NT2/D1 (cell line): ENCODE measurements at regions not wholly inside any gene's neighbourhood (a gene's known extent, or its start where the extent isn't known, plus 50 kb on each side); places are given as distances from the start of the nearest gene placed in this dataset.

Source experiments
- SUZ12 ChIP-seq: IDR thresholded peaks from 2 replicates; pipeline ENCODE4 v1.6.1; 2011; ENCODE audit not compliant: insufficient read length, insufficient read depth; ENCODE audit errors: extremely low read depth
- YY1 ChIP-seq: IDR thresholded peaks from 2 replicates; pipeline ENCODE4 v1.6.1; 2011; ENCODE audit not compliant: insufficient read length, insufficient read depth
- ZNF274 ChIP-seq: IDR thresholded peaks from 2 replicates; pipeline ENCODE4 v1.6.1; 2011; ENCODE audit warnings: mild to moderate bottlenecking, low read depth, low read length

DNA sequence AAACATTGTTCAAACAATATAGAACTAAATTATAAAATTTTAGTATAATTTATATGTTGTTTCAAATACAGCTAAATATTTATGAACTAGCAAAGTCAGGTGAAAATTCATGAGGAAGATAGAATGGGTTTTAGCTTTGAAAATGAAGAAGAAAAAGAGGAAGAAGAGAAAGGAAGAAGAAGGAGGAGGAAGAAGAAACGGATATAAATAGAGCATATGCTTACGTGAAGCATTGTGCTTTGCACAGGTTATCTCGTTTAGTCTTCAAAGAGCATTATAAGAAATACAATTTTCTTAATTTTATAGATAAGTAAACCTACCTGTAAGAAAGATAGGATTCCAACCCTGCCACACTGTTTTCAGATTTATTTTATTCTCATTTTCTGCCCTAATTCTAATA lies 620.6 kb upstream of the DAB2 start:
- no peak for TF ChIP-seq ZNF274
- no peak for TF ChIP-seq YY1
- no peak for TF ChIP-seq SUZ12
